Dermis microvascular lymphatic vessel endothelial cell (primary cell): ENCODE measurements at regions not wholly inside any gene's neighbourhood (a gene's known extent, or its start where the extent isn't known, plus 50 kb on each side); places are given as distances from the start of the nearest gene placed in this dataset.
"Not testable (repeated sequence)": the region's sequence is repeated elsewhere in the genome, so short reads cannot be mapped to it uniquely, and the experiment has no call there.

Experiments used
- DNase-seq, 2 donors: peaks; one replicate each; pipeline versions ENCODE4 v3.0.0 to v3.0.0-alpha.2; 2010; ENCODE audit warnings: low read depth in 2 of 2

GRCh38 chr12:47488888-47489287, 216.9 kb downstream of the RPAP3 start:
- DNase-seq = no peak

GRCh38 chr12:47481041-47481440, 224.8 kb downstream of the RPAP3 start:
- no peak for DNase-seq

DNA sequence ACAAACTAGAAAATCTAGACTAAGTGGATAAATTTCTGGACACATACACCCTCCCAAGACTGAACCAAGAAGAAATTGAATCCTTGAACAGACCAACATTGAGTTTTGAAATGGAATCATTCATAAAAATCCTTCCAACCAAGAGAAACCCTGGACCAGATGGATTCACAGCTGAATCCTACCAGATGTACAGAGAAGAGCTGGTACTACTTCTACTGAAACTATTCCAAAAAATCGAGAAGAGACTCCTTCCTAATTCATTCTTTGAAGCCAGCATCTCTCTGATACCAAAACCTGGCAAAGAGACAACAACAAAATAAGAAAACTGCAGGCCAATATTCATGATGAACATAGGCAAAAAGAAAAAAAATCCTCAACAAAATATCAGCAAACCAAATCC, 227.4 kb downstream of the RPAP3 start:
- no peak for DNase-seq

- DNase-seq = no peak
Observed at GRCh38 chr12:47473091-47473490, 232.7 kb downstream of the RPAP3 start.

DNA sequence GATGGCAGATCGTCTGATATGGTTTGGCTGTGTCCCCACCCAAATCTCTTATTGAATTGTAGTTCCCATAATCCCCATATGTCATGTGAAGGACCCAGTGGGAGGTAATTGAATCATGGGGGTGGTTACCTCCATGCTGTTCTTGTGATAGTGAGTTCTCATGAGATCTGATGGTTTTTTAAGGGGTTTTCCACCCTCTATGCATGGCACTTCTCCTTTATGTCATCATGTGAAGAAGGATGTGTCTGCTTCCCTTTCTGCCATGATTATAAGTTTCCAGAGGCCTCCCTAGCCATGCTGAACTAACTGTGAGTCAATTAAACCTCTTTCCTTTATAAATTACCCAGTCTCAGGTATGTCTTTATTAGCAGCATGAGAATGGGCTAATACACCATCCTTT, 235.5 kb downstream of the RPAP3 start:
- DNase-seq = not testable (repeated sequence)

- not testable (repeated sequence) for DNase-seq
Observed at GRCh38 chr12:47463918-47464317, 241.9 kb downstream of the RPAP3 start.

GRCh38 chr12:47458279-47458678, 247.6 kb downstream of the RPAP3 start:
- no peak for DNase-seq

DNA sequence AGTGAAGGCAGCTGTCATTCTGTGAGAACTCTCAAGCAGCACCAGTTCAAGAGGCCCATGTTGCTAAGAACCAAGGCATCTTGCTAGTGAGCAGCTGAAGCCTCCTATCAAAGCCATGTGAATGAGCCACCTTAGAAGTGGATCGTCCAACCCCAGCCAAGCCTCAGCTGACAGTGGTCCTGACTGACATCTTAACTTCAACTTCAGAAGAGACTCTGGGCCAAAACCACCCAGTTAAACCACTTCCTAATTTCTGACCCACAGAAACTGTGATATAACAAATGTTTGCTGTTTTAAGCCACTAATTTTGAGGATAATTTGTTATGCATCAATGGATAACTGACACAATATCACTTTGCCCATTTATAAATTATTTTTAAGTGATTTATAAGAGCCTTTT, 256.0 kb downstream of the RPAP3 start:
- no peak for DNase-seq

DNA sequence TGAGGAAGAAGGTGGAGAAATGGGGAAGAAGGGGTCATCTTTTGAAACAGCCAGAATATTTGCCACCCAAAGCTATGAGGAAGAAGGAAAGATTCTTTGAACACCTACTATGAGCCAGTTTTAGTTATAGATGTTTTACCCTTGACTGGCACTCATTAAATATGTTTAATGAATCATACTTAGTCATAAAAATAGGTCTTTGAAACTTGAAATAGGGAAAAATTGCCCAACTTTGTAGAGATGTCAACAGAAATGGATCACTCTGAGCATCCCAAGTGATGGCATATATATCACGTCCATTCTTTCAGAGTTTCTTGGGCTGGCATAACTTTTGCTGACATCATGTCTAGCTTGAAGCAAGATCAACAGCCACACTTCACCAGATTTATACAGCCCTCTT, 263.5 kb downstream of the RPAP3 start:
- DNase-seq = no peak

- no peak for DNase-seq
Observed at GRCh38 chr12:47441490-47441889, 264.3 kb downstream of the RPAP3 start.

DNA sequence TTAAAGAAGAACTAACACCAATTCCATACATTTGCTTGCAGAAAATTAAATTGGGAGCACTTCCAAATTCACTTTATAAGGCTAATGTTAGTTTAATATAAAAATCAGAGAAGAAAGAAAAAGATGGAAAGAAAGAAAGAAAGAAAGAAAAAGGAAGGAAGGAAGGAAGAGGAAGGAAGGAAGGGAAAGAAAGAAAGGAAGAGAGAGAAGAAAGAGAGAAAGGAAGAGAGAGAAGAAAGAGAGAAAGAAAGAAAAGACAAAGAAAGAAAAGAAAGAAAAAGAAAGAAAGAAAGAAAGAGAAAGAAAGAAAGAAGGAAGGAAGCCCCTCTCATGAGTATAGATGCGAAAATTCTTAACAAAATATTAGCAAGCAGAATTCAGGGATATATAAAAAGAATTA, 267.7 kb downstream of the RPAP3 start:
- no peak for DNase-seq

- DNase-seq = no peak
Observed at GRCh38 chr12:47437570-47437969, 268.3 kb downstream of the RPAP3 start.

DNA sequence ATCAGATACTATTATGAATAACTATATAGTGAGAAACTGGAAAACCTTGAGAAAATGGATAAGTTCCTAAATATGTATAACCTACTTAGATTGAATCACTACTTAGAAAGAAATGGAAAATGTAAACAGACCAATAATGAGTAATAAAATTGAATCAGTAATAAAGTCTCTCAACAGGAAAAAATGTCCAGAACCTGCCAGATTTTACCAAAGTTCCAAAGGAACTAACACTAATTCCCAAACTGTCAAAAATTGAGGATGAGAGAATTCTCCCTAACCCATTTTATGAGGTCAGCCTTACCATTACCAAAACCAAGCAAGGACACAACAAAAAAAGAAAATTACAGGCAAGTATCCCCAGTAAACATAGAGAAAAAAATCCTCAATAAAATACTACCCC, 272.0 kb downstream of the RPAP3 start:
- no peak for DNase-seq

- DNase-seq = not testable (repeated sequence)
Observed at GRCh38 chr12:47426678-47427309, 279.0 kb downstream of the RPAP3 start.

DNA sequence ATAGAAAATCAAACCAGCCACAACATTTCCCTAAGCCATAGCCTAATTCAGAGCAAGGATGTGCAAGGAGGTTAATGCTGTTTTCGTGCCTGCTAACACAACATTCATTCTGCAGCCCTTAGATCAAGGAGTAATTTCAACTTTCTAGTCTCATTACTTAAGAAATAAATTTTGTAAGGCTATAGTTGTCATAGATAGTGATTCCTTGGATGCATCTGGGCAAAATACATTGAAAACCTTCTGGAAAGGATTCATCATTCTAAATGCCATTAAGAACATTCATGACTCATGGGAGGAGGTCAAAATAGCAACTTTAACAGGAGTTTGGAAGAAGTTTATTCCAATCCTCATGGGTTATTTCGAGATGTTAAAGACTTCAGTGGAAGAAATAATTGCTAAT, 283.2 kb downstream of the RPAP3 start:
- no peak for DNase-seq

DNA sequence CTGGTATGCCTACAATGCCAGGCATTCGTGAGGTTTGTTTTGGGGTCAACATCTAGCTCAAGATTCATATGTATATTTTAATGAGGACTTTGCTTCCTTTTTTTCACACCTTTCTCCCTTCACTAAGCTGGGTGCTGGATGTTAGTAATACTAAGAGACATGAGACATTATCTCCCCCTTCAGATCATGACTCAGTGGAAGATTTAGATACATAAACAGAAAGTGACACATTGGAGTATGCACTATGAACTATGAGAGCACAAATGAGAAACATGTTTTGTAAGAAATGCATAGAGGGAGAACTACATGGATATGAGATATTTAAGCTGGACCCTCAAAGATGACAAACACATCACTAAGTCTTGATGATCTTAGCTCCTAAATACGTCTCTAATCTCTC, 286.3 kb downstream of the RPAP3 start:
- DNase-seq = no peak

- no peak for DNase-seq
Observed at GRCh38 chr12:47417955-47418354, 287.9 kb downstream of the RPAP3 start.

GRCh38 chr12:47417121-47417520, 288.7 kb downstream of the RPAP3 start:
- DNase-seq = no peak

DNA sequence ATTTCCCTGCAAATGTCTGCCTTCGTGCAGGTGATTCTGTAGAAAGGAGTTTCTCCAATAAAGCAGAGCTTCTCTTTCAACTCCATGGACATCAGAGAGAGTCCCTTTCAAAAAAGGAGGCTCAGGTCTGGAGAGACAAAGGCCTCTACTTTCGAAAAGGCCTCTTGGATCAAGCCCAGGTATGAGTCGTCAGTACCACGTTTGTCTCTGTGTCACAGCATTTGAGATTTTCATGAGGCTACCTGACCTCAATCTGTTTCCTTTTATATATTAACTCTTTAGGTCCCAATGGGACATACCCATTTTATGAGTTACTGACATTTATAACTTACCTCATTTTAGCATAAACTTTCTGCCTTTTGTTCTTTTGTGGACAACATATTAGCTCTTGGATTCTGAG, 290.8 kb downstream of the RPAP3 start:
- DNase-seq = no peak

GRCh38 chr12:47414511-47414910, 291.3 kb downstream of the RPAP3 start:
- DNase-seq = no peak

DNA sequence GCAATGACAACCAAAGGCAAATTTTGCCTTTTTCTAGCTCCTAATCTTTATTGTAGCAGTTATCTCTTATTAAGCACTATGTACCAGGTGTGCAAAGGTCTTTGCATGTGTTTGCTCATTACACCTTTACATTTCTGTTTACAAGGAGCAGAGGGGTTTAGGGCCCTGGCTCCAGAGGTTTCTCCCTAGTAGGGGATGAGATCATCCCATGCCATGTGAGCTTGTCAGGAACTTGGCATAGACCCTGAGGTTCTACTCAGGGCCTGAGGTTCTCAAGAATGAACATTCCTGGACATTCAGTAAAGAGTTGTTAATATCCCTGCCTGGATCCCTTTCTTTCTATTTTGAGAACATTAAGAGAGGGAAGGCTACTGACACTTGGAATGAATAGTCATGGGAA, 292.0 kb downstream of the RPAP3 start:
- DNase-seq = no peak

DNA sequence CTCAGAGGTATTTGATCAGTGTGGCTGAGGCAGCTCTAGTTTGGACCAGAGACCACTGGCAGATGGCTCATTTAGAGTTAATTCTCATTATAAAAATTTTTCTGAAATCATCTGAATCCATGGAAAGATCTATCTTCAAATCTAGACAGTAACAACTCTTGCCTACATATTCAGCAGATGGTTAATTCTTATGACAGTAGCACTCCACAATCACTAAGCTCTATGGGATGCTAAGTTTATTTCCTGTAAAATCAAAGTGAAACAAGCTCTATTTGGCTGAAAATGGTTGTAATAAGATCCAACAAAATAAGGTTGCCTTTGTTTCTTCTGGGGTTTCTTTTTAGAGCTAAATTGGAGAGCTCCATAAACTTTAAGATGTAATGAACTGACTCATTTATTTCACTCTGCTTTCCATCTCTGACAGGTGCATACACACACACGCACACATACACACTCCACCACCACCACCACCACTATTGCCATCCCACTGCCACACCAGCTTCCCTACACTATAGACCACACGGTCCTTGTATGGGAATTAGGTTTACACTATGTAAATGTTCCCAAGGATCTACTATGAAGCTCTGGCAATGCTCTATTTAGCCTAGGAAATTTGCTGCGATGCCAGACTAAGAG, 293.1 kb downstream of the RPAP3 start:
- DNase-seq = no peak

DNA sequence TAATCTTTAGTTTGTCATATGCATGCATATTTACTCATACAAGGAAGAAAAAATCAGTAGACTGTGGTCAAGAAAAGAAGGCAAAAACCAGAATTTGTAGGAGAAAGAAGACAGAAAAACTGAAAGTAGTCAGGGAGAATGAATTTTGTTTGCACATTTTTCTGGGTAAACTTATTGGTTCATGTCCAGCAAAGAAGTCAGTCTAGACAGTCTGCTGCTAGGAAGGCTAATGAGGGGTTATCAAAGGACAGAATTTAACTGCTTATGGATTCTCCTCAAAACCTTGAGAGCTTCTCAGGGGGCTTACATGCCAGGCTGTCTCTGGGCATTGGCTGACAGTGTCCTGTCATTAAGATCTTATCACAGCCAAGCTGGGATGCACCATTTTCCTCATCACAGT, 293.9 kb downstream of the RPAP3 start:
- DNase-seq = no peak

DNA sequence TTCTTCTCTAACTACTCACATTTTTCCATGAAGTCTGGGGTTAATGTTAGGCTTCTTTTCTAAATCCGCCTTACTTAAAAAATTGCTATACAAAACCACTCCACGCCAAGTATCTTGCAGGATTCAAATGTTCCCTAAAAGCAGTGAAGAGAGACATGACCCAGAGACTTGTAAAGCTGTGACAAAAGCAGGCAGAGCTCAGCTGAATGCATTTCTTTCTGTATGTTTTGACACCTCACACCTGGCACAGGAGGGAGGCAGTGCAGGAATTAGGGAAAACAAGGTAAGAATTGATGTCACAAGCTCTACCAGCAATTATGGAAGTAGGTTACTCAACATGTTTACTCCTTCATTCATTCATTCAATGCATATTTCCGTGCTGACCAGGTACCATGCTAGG, 295.0 kb downstream of the RPAP3 start:
- DNase-seq = no peak
